H1 (cell line): ENCODE measurements at regions not wholly inside any gene's neighbourhood (a gene's known extent, or its start where the extent isn't known, plus 50 kb on each side); places are given as distances from the start of the nearest gene placed in this dataset.

Source experiments
- CREB1 ChIP-seq: IDR thresholded peaks from 2 replicates; pipeline ENCODE4 v1.6.1; 2012; ENCODE audit warnings: inconsistent platforms
- GABPA ChIP-seq: IDR thresholded peaks from 2 replicates; pipeline ENCODE4 v1.6.1; 2011; ENCODE audit warnings: mild to moderate bottlenecking, low read length, moderate library complexity, borderline replicate concordance; ENCODE audit not compliant: insufficient read depth
- GTF2F1 ChIP-seq: IDR thresholded peaks from 2 replicates; pipeline ENCODE4 v1.6.1; 2012; ENCODE audit warnings: low read depth, low read length, improper control_type of control experiment, borderline replicate concordance
- POLR2A ChIP-seq, 2 experiments: IDR thresholded peaks; 1 replicate in 1 of 2; 2 replicates in 1 of 2; pipeline ENCODE4 v1.6.1; 2011; ENCODE audit warnings: low read depth in 2 of 2, low read length in 2 of 2, mild to moderate bottlenecking in 2 of 2; ENCODE audit errors: control extremely low read depth in 1 of 2
- RBBP5 ChIP-seq: IDR thresholded peaks from 2 replicates; pipeline ENCODE4 v1.7.1; 2012; ENCODE audit warnings: low read depth, mild to moderate bottlenecking, inconsistent platforms, low read length, moderate library complexity, borderline replicate concordance
- SP1 ChIP-seq: IDR thresholded peaks from 2 replicates; pipeline ENCODE4 v1.6.1; 2011; ENCODE audit warnings: low read depth, low read length
- TF ChIP-seq, protein P1 (sequence below): fragments of 300-600 bp; sonication (generic); IDR thresholded peaks from 2 replicates; pipeline ENCODE4 v1.7.1; 2012; ENCODE audit warnings: low read length, moderate library complexity, mild to moderate bottlenecking, inconsistent platforms; ENCODE audit not compliant: insufficient replicate concordance
- TF ChIP-seq, protein P2 (sequence below): IDR thresholded peaks from 2 replicates; pipeline ENCODE4 v1.6.1; 2011; ENCODE audit warnings: low read depth, mild to moderate bottlenecking, low read length; ENCODE audit not compliant: insufficient read depth
- TF ChIP-seq, protein P3 (sequence below): IDR thresholded peaks from 2 replicates; pipeline ENCODE4 v1.6.1; 2012; ENCODE audit warnings: low read length, inconsistent platforms

DNA sequence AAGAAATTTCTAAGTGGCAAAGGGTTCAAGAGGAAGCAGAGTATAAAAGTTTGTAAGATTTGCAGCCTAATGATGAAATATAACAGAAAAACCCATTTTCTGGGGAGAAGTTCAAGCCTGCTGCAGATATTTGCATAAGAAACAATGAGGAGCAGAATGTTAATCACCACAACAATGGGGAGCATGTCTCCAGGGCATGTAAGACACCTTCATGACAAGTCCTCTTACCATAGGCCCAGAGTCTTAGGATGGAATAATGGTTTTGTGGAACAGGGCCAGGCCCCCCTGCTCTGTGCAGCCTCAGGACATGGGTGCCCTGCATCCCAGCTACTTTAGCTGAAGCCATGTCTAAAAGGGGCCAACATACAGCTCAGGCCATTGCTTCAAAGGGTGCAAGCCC lies 809.0 kb upstream of the SLITRK5 start (continued):
- TF ChIP-seq, protein P1, sequence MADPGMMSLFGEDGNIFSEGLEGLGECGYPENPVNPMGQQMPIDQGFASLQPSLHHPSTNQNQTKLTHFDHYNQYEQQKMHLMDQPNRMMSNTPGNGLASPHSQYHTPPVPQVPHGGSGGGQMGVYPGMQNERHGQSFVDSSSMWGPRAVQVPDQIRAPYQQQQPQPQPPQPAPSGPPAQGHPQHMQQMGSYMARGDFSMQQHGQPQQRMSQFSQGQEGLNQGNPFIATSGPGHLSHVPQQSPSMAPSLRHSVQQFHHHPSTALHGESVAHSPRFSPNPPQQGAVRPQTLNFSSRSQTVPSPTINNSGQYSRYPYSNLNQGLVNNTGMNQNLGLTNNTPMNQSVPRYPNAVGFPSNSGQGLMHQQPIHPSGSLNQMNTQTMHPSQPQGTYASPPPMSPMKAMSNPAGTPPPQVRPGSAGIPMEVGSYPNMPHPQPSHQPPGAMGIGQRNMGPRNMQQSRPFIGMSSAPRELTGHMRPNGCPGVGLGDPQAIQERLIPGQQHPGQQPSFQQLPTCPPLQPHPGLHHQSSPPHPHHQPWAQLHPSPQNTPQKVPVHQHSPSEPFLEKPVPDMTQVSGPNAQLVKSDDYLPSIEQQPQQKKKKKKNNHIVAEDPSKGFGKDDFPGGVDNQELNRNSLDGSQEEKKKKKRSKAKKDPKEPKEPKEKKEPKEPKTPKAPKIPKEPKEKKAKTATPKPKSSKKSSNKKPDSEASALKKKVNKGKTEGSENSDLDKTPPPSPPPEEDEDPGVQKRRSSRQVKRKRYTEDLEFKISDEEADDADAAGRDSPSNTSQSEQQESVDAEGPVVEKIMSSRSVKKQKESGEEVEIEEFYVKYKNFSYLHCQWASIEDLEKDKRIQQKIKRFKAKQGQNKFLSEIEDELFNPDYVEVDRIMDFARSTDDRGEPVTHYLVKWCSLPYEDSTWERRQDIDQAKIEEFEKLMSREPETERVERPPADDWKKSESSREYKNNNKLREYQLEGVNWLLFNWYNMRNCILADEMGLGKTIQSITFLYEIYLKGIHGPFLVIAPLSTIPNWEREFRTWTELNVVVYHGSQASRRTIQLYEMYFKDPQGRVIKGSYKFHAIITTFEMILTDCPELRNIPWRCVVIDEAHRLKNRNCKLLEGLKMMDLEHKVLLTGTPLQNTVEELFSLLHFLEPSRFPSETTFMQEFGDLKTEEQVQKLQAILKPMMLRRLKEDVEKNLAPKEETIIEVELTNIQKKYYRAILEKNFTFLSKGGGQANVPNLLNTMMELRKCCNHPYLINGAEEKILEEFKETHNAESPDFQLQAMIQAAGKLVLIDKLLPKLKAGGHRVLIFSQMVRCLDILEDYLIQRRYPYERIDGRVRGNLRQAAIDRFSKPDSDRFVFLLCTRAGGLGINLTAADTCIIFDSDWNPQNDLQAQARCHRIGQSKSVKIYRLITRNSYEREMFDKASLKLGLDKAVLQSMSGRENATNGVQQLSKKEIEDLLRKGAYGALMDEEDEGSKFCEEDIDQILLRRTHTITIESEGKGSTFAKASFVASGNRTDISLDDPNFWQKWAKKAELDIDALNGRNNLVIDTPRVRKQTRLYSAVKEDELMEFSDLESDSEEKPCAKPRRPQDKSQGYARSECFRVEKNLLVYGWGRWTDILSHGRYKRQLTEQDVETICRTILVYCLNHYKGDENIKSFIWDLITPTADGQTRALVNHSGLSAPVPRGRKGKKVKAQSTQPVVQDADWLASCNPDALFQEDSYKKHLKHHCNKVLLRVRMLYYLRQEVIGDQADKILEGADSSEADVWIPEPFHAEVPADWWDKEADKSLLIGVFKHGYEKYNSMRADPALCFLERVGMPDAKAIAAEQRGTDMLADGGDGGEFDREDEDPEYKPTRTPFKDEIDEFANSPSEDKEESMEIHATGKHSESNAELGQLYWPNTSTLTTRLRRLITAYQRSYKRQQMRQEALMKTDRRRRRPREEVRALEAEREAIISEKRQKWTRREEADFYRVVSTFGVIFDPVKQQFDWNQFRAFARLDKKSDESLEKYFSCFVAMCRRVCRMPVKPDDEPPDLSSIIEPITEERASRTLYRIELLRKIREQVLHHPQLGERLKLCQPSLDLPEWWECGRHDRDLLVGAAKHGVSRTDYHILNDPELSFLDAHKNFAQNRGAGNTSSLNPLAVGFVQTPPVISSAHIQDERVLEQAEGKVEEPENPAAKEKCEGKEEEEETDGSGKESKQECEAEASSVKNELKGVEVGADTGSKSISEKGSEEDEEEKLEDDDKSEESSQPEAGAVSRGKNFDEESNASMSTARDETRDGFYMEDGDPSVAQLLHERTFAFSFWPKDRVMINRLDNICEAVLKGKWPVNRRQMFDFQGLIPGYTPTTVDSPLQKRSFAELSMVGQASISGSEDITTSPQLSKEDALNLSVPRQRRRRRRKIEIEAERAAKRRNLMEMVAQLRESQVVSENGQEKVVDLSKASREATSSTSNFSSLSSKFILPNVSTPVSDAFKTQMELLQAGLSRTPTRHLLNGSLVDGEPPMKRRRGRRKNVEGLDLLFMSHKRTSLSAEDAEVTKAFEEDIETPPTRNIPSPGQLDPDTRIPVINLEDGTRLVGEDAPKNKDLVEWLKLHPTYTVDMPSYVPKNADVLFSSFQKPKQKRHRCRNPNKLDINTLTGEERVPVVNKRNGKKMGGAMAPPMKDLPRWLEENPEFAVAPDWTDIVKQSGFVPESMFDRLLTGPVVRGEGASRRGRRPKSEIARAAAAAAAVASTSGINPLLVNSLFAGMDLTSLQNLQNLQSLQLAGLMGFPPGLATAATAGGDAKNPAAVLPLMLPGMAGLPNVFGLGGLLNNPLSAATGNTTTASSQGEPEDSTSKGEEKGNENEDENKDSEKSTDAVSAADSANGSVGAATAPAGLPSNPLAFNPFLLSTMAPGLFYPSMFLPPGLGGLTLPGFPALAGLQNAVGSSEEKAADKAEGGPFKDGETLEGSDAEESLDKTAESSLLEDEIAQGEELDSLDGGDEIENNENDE, result no peak
- TF ChIP-seq GTF2F1 (no peak), POLR2A (IDR thresholded peaks at IDR 0.05; ENCODE audit: control extremely low read depth in 1 of 2, low read depth in 2 of 2, low read length in 2 of 2) (no peak), CREB1 (no peak), SP1 (no peak), GABPA (no peak), RBBP5 (no peak)
- TF ChIP-seq, protein P2, sequence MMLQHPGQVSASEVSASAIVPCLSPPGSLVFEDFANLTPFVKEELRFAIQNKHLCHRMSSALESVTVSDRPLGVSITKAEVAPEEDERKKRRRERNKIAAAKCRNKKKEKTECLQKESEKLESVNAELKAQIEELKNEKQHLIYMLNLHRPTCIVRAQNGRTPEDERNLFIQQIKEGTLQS, result no peak
- TF ChIP-seq, protein P3, sequence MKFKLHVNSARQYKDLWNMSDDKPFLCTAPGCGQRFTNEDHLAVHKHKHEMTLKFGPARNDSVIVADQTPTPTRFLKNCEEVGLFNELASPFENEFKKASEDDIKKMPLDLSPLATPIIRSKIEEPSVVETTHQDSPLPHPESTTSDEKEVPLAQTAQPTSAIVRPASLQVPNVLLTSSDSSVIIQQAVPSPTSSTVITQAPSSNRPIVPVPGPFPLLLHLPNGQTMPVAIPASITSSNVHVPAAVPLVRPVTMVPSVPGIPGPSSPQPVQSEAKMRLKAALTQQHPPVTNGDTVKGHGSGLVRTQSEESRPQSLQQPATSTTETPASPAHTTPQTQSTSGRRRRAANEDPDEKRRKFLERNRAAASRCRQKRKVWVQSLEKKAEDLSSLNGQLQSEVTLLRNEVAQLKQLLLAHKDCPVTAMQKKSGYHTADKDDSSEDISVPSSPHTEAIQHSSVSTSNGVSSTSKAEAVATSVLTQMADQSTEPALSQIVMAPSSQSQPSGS, result no peak
